Mucosa of descending colon (tissue), 3 donors: ENCODE measurements at regions not wholly inside any gene's neighbourhood (a gene's known extent, or its start where the extent isn't known, plus 50 kb on each side); places are given as distances from the start of the nearest gene placed in this dataset.

ENCODE experiments used
- ATAC-seq: fragments of 200-7000 bp; cut with Tn5 transposase; one replicate; pipeline ENCODE4 v1.9.1; 2020; ENCODE audit warnings: mild to moderate bottlenecking, moderate library complexity
- DNase-seq, 3 donors: peaks; one replicate each; pipeline ENCODE4 v3.0.0-alpha.2; 2020
- H3K36me3 ChIP-seq: fragments of 200-600 bp; one replicate; pipeline ENCODE4 v1.8.0; 2021; ENCODE audit warnings: low read depth, mild to moderate bottlenecking
- H3K4me1 ChIP-seq: fragments of 200-600 bp; one replicate; pipeline ENCODE4 v1.8.0; 2021; ENCODE audit warnings: low read depth, mild to moderate bottlenecking
- H3K4me3 ChIP-seq: fragments of 200-600 bp; one replicate; pipeline ENCODE4 v1.8.0; 2021; ENCODE audit warnings: mild to moderate bottlenecking
- H3K9me3 ChIP-seq: fragments of 200-600 bp; one replicate; pipeline ENCODE4 v1.8.0; 2021; ENCODE audit warnings: mild to moderate bottlenecking
- CTCF ChIP-seq: fragments of 200-600 bp; IDR thresholded peaks from one replicate; pipeline ENCODE4 v1.8.0; 2022; ENCODE audit warnings: antibody characterized with exemption, mild to moderate bottlenecking
- intact Hi-C, 2 donors: fragments of 100-400 bp; cut with DNase I in 1 of 2; cut with micrococcal nuclease in 1 of 2; formaldehyde crosslinking; loops; one replicate each; pipeline versions ENCODE4 v1.11.0 to v1.11.1; 2022; cut with DNase I, micrococcal nuclease
- donor health status: DM: no; HTN: no; CAD: no; lungs with moderate emphysema.
- donor health status: DM: no; HTN: no; CAD: no.
- donor health status: DM: no; HTN: yes; CAD: no.

DNA sequence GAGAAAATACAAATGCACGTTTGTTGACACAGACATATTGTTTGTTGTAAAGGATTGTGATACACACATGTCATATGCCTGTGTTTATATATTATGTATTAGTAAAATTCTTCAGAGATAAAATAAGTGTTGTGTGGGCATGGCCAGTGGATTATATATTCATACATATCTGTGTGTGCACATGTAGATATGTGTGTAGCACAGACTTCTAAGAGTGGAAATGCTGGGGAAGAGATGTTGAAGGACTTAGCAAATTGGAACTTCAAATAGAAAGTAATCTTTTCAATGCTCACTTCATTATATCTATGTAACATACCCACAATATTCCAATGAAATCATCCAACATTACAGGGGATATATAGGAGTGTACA lies 413.2 kb downstream of the LMO7 start:
- intact Hi-C loops = no loop called here
- no peaks in the 10 kb centered on the region for H3K4me1 ChIP-seq
- ATAC-seq (no peak), DNase-seq (no peak)
- no peak for TF ChIP-seq CTCF
- no peaks in the 10 kb centered on the region for H3K36me3 ChIP-seq
- H3K4me3 ChIP-seq = no peak overlapping the region
- no peaks in the 10 kb centered on the region for H3K9me3 ChIP-seq

DNA sequence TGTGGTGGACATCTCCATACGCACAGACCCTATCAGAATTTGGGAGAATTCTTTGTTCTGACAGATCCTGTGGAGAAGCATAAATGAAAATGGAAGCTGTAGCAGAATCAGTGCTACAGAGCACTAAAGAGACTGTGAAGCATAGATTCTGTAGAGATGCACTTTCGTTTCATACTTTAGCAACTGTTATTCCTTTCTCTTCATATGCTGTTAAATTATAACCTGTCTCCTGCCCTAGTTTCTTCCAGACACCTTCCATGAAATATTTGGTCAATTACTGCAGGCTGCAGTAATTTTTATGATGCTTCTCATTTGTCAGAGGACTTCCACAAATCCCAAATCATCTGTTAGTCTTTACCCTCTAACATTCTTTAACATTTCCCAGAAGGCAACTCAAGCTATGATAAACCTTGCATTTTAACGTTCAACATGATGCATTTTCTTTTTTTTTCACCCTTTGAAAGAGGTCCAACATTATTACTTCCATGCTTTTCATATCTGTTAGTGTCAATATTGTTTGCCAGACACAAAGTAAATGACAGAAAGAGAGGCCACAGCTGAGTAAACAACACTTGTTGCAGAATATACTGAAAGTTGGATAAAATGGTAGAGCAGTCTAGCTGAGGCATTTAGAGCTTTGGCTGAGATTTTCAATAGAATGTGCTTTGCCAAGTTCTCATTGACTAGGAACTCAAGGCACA lies 412.7 kb downstream of the LMO7 start:
- DNase-seq (no peak), ATAC-seq (no peak)
- H3K4me1 ChIP-seq = no peaks in the 10 kb centered on the region
- no peaks in the 10 kb centered on the region for H3K36me3 ChIP-seq
- no peak overlapping the region for H3K4me3 ChIP-seq
- no peak for TF ChIP-seq CTCF
- H3K9me3 ChIP-seq = no peaks in the 10 kb centered on the region
- intact Hi-C loops = no loop called here

GRCh38 chr13:76048131-76048530 lies 412.0 kb downstream of the LMO7 start:
- no peak for DNase-seq
- intact Hi-C loops = no loop called here
- no peak for ATAC-seq
- no peaks in the 10 kb centered on the region for H3K36me3 ChIP-seq
- H3K9me3 ChIP-seq = no peaks in the 10 kb centered on the region
- no peak for TF ChIP-seq CTCF
- H3K4me3 ChIP-seq = no peak overlapping the region
- no peaks in the 10 kb centered on the region for H3K4me1 ChIP-seq

DNA sequence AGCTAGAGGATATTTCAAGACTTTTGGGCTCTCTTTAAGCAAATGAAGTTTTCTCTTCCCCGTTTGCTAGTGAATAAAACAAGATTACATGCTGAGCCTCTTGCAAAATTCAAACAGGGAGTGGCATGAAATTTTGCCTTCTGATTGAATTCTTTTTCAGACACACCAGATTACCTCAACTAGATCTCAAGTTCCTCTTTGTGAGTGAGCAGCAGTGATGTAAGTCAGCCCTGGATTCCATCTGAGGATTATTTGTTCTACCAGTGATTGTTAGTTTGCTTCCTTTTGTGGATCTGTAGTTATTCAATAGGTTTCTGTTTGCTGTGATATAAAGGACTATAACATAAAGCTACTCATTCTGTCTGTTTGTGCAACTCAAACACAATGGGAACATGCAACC lies 407.7 kb downstream of the LMO7 start:
- intact Hi-C loops = no loop called here
- Histone ChIP-seq H3K36me3 (no peaks in the 10 kb centered on the region), H3K4me3 (no peak overlapping the region), H3K4me1 (no peaks in the 10 kb centered on the region), H3K9me3 (no peaks in the 10 kb centered on the region)
- no peak for TF ChIP-seq CTCF
- ATAC-seq = no peak
- no peak for DNase-seq

- Histone ChIP-seq H3K4me3 (no peak overlapping the region), H3K9me3 (no peaks in the 10 kb centered on the region), H3K4me1 (no peaks in the 10 kb centered on the region), H3K36me3 (no peaks in the 10 kb centered on the region)
- no peak for ATAC-seq
- intact Hi-C loops = no loop called here
- DNase-seq = no peak
- no peak for TF ChIP-seq CTCF
These were observed 403.0 kb downstream of the LMO7 start for GRCh38 chr13:76038920-76039716.
